SK-N-SH (cell line): ENCODE measurements at regions not wholly inside any gene's neighbourhood (a gene's known extent, or its start where the extent isn't known, plus 50 kb on each side); places are given as distances from the start of the nearest gene placed in this dataset.

Experiments used
- CHD2 ChIP-seq: fragments of 150-350 bp; IDR thresholded peaks from 2 replicates; pipeline ENCODE4 v1.6.1; 2018; ENCODE audit warnings: low read length; ENCODE audit not compliant: partially characterized antibody
- POLR2AphosphoS5 ChIP-seq: IDR thresholded peaks from 2 replicates; pipeline ENCODE4 v1.6.1; 2012; ENCODE audit warnings: low read depth, low read length
- RAD21 ChIP-seq: IDR thresholded peaks from 2 replicates; pipeline ENCODE4 v1.6.1; 2012; ENCODE audit warnings: mild to moderate bottlenecking, low read length
- SIN3A ChIP-seq: IDR thresholded peaks from 2 replicates; pipeline ENCODE4 v1.6.1; 2012; ENCODE audit warnings: low read depth, mild to moderate bottlenecking, low read length, moderate library complexity, borderline replicate concordance
- SMC3 ChIP-seq: IDR thresholded peaks from 2 replicates; pipeline ENCODE4 v1.6.1; 2012; ENCODE audit warnings: low read depth, low read length, improper control_type of control experiment
- TAF1 ChIP-seq: IDR thresholded peaks from 2 replicates; pipeline ENCODE4 v1.6.1; 2012; ENCODE audit warnings: low read depth, mild to moderate bottlenecking, low read length, moderate library complexity, borderline replicate concordance
- TCF12 ChIP-seq: IDR thresholded peaks from 2 replicates; pipeline ENCODE4 v1.4.0; 2012
- TEAD4 ChIP-seq: IDR thresholded peaks from 2 replicates; pipeline ENCODE4 v1.4.0; 2012; ENCODE audit warnings: mild to moderate bottlenecking, borderline replicate concordance; ENCODE audit not compliant: insufficient read depth
- TF ChIP-seq, protein P1 (sequence below): fragments of 200-600 bp; sonication (generic); IDR thresholded peaks from 2 replicates; pipeline ENCODE4 v1.6.1; 2017; ENCODE audit warnings: antibody characterized with exemption, mild to moderate bottlenecking, moderate library complexity
- TF ChIP-seq, protein P2 (sequence below): IDR thresholded peaks from 2 replicates; pipeline ENCODE4 v1.4.0; 2012; ENCODE audit warnings: low read depth
- TF ChIP-seq, protein P3 (sequence below): IDR thresholded peaks from 2 replicates; pipeline ENCODE4 v1.4.0; 2012; ENCODE audit warnings: low read depth, borderline replicate concordance
- TF ChIP-seq, protein P4 (sequence below): IDR thresholded peaks from 2 replicates; pipeline ENCODE4; 2012

DNA sequence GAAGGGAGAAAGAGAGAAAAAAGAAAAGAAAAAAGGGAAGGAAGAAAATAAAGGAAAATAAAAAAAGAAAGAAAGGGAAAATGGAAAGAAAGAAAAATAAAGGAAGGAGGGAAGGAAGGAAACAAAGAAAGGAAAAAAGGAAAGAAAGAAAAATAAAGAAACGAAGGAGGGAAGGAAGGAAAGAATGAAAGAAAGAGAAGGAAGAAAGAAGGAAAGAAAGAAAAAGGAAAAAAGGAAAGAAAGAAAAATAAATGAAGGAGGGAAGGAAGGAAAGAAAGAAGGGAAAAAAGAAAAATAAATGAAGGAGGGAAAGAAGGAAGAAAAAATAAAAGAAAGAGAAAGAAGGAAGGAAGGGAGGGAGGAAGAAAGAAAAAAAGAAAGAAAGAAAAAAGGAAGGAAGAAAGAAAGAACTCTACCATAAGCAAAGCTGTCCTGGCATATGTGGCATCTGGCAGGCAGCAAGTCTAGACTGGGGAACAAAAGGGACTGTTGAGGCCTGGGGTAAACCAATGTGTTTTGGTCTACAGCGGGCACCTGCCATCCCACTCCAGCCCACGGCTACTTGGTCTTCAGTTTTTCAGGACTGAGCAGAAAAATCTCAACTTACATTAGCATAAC, 86.9 kb downstream of the TFAP2C start:
- TF ChIP-seq TEAD4 (no peak), SMC3 (no peak), TCF12 (no peak), RAD21 (no peak), CHD2 (no peak), TAF1 (no peak), POLR2AphosphoS5 (no peak), SIN3A (no peak)
- TF ChIP-seq, protein P1, sequence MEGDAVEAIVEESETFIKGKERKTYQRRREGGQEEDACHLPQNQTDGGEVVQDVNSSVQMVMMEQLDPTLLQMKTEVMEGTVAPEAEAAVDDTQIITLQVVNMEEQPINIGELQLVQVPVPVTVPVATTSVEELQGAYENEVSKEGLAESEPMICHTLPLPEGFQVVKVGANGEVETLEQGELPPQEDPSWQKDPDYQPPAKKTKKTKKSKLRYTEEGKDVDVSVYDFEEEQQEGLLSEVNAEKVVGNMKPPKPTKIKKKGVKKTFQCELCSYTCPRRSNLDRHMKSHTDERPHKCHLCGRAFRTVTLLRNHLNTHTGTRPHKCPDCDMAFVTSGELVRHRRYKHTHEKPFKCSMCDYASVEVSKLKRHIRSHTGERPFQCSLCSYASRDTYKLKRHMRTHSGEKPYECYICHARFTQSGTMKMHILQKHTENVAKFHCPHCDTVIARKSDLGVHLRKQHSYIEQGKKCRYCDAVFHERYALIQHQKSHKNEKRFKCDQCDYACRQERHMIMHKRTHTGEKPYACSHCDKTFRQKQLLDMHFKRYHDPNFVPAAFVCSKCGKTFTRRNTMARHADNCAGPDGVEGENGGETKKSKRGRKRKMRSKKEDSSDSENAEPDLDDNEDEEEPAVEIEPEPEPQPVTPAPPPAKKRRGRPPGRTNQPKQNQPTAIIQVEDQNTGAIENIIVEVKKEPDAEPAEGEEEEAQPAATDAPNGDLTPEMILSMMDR: no peak
- TF ChIP-seq, protein P2, sequence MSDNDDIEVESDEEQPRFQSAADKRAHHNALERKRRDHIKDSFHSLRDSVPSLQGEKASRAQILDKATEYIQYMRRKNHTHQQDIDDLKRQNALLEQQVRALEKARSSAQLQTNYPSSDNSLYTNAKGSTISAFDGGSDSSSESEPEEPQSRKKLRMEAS: no peak
- TF ChIP-seq, protein P3, sequence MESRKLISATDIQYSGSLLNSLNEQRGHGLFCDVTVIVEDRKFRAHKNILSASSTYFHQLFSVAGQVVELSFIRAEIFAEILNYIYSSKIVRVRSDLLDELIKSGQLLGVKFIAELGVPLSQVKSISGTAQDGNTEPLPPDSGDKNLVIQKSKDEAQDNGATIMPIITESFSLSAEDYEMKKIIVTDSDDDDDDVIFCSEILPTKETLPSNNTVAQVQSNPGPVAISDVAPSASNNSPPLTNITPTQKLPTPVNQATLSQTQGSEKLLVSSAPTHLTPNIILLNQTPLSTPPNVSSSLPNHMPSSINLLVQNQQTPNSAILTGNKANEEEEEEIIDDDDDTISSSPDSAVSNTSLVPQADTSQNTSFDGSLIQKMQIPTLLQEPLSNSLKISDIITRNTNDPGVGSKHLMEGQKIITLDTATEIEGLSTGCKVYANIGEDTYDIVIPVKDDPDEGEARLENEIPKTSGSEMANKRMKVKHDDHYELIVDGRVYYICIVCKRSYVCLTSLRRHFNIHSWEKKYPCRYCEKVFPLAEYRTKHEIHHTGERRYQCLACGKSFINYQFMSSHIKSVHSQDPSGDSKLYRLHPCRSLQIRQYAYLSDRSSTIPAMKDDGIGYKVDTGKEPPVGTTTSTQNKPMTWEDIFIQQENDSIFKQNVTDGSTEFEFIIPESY: no peak
- TF ChIP-seq, protein P4, sequence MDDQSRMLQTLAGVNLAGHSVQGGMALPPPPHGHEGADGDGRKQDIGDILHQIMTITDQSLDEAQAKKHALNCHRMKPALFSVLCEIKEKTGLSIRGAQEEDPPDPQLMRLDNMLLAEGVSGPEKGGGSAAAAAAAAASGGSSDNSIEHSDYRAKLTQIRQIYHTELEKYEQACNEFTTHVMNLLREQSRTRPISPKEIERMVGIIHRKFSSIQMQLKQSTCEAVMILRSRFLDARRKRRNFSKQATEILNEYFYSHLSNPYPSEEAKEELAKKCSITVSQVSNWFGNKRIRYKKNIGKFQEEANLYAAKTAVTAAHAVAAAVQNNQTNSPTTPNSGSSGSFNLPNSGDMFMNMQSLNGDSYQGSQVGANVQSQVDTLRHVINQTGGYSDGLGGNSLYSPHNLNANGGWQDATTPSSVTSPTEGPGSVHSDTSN: no peak
